HEK293 (cell line): ENCODE measurements at regions not wholly inside any gene's neighbourhood (a gene's known extent, or its start where the extent isn't known, plus 50 kb on each side); places are given as distances from the start of the nearest gene placed in this dataset.

Experiments used
- CTCF ChIA-PET: fragments of 350-600 bp; formaldehyde crosslinking; extraction: SDS; loops from one replicate; lab custom pipeline; 2021; ENCODE audit warnings: antibody characterized with exemption; lab: Yijun Ruan, JAX
- POLR2A ChIA-PET: fragments of 300-600 bp; formaldehyde crosslinking; extraction: SDS; loops from one replicate; lab custom pipeline; 2020; ENCODE audit warnings: antibody characterized with exemption, inconsistent platforms; lab: Yijun Ruan, JAX
- H3K27ac ChIP-seq: fragments of 200-500 bp; sonication (Bioruptor generic); 2 replicates; pipeline ENCODE4 v1.5.1; 2014; ENCODE audit warnings: low read depth, low read length, control low read depth, inconsistent platforms; ENCODE audit errors: extremely low read depth
- H3K36me3 ChIP-seq, 2 experiments: fragments of 200-500 bp in 1 of 2; sonication (Bioruptor generic) in 1 of 2; 1 replicate in 1 of 2; 2 replicates in 1 of 2; pipeline ENCODE4 v1.5.1; 2014 to 2017; ENCODE audit warnings: inconsistent platforms in 2 of 2, low read length in 2 of 2; ENCODE audit not compliant: control insufficient read depth in 2 of 2, insufficient read depth in 1 of 2
- H3K4me1 ChIP-seq: fragments of 200-500 bp; sonication (Bioruptor generic); 2 replicates; pipeline ENCODE4 v1.5.1; 2014; ENCODE audit warnings: mild to moderate bottlenecking, low read length, inconsistent platforms; ENCODE audit not compliant: control insufficient read depth, insufficient read depth
- H3K4me3 ChIP-seq: 2 replicates; pipeline ENCODE4 v1.5.1; 2011; ENCODE audit warnings: low read depth, mild to moderate bottlenecking, control low read depth, low read length, moderate library complexity
- H3K9me3 ChIP-seq: fragments of 200-500 bp; sonication (Bioruptor generic); 2 replicates; pipeline ENCODE4 v1.5.1; 2014; ENCODE audit warnings: low read depth, low read length, inconsistent platforms; ENCODE audit not compliant: control insufficient read depth, insufficient read depth
- BCL11B ChIP-seq: fragments of 450-650 bp; formaldehyde crosslinking; IDR thresholded peaks from 2 replicates; pipeline ENCODE4 v1.5.1; 2016; ENCODE audit warnings: low read depth, missing biosample characterization, missing genetic modification characterization
- FEZF1 ChIP-seq: fragments of 450-650 bp; formaldehyde crosslinking; IDR thresholded peaks from 2 replicates; pipeline ENCODE4 v1.5.1; 2016; ENCODE audit warnings: missing biosample characterization, missing genetic modification characterization
- HOXD13 ChIP-seq: sonication (generic); formaldehyde crosslinking; IDR thresholded peaks from 2 replicates; pipeline ENCODE4 v1.8.0; 2022; ENCODE audit warnings: missing genetic modification reagents, borderline replicate concordance
- KLF9 ChIP-seq: fragments of 450-650 bp; formaldehyde crosslinking; IDR thresholded peaks from 2 replicates; pipeline ENCODE4 v1.5.1; 2016; ENCODE audit warnings: missing biosample characterization, missing genetic modification characterization, low read depth
- OVOL3 ChIP-seq: fragments of 450-650 bp; formaldehyde crosslinking; IDR thresholded peaks from 2 replicates; pipeline ENCODE4 v1.5.1; 2016; ENCODE audit warnings: missing biosample characterization, missing genetic modification characterization
- REPIN1 ChIP-seq: fragments of 450-650 bp; formaldehyde crosslinking; IDR thresholded peaks from 2 replicates; pipeline ENCODE4 v1.5.1; 2017; ENCODE audit warnings: missing biosample characterization, missing genetic modification characterization, low read depth
- YY1 ChIP-seq: fragments of 450-650 bp; formaldehyde crosslinking; IDR thresholded peaks from 2 replicates; pipeline ENCODE4 v1.5.1; 2018; ENCODE audit warnings: missing biosample characterization, missing genetic modification characterization
- ZNF132 ChIP-seq: fragments of 450-650 bp; formaldehyde crosslinking; IDR thresholded peaks from 2 replicates; pipeline ENCODE4 v1.5.1; 2017; ENCODE audit warnings: missing biosample characterization, missing genetic modification characterization, borderline replicate concordance
- ZNF223 ChIP-seq: fragments of 450-650 bp; formaldehyde crosslinking; IDR thresholded peaks from 2 replicates; pipeline ENCODE4 v1.5.1; 2016; ENCODE audit warnings: missing biosample characterization, missing genetic modification characterization
- ZNF311 ChIP-seq: fragments of 450-650 bp; formaldehyde crosslinking; IDR thresholded peaks from 2 replicates; pipeline ENCODE4 v1.5.1; 2017; ENCODE audit warnings: missing biosample characterization, missing genetic modification characterization, borderline replicate concordance
- ZNF350 ChIP-seq: fragments of 450-650 bp; formaldehyde crosslinking; IDR thresholded peaks from 2 replicates; pipeline ENCODE4 v1.5.0; 2017; ENCODE audit warnings: missing biosample characterization, mild to moderate bottlenecking, missing genetic modification characterization
- ZNF423 ChIP-seq: fragments of 450-650 bp; formaldehyde crosslinking; IDR thresholded peaks from 2 replicates; pipeline ENCODE4 v1.5.1; 2016; ENCODE audit warnings: missing biosample characterization, missing genetic modification characterization
- ZNF521 ChIP-seq: fragments of 450-650 bp; formaldehyde crosslinking; IDR thresholded peaks from 2 replicates; pipeline ENCODE4 v1.5.1; 2017; ENCODE audit warnings: missing biosample characterization, mild to moderate bottlenecking, missing genetic modification characterization
- ZNF530 ChIP-seq: fragments of 450-650 bp; formaldehyde crosslinking; IDR thresholded peaks from 2 replicates; pipeline ENCODE4 v1.5.1; 2016; ENCODE audit warnings: low read depth, missing biosample characterization, missing genetic modification characterization
- ZNF585B ChIP-seq: fragments of 450-650 bp; formaldehyde crosslinking; IDR thresholded peaks from 2 replicates; pipeline ENCODE4 v1.5.1; 2016; ENCODE audit warnings: missing biosample characterization, missing genetic modification characterization
- ZNF837 ChIP-seq: fragments of 450-650 bp; formaldehyde crosslinking; IDR thresholded peaks from 2 replicates; pipeline ENCODE4 v1.5.1; 2016; ENCODE audit warnings: missing biosample characterization, missing genetic modification characterization
- ZSCAN16 ChIP-seq: fragments of 450-650 bp; formaldehyde crosslinking; IDR thresholded peaks from 2 replicates; pipeline ENCODE4 v1.5.1; 2016; ENCODE audit warnings: missing biosample characterization, missing genetic modification characterization
- TF ChIP-seq, protein P1 (sequence below): fragments of 450-650 bp; formaldehyde crosslinking; IDR thresholded peaks from 2 replicates; pipeline ENCODE4 v1.5.1; 2016; ENCODE audit warnings: missing biosample characterization, missing genetic modification characterization
- TF ChIP-seq, protein P2 (sequence below): fragments of 450-650 bp; formaldehyde crosslinking; IDR thresholded peaks from 2 replicates; pipeline ENCODE4 v1.5.1; 2016; ENCODE audit warnings: missing biosample characterization, missing genetic modification characterization, low read depth
- TF ChIP-seq, protein P3 (sequence below): fragments of 450-650 bp; formaldehyde crosslinking; IDR thresholded peaks from 2 replicates; pipeline ENCODE4 v1.5.1; 2016; ENCODE audit warnings: missing biosample characterization, missing genetic modification characterization
- TF ChIP-seq, protein P4 (sequence below): fragments of 450-650 bp; formaldehyde crosslinking; IDR thresholded peaks from 2 replicates; pipeline ENCODE4 v1.5.1; 2016; ENCODE audit warnings: missing biosample characterization, missing genetic modification characterization
- TF ChIP-seq, protein P5 (sequence below): fragments of 450-650 bp; formaldehyde crosslinking; IDR thresholded peaks from 2 replicates; pipeline ENCODE4 v1.5.1; 2016; ENCODE audit warnings: missing biosample characterization, missing genetic modification characterization
- TF ChIP-seq, protein P6 (sequence below): fragments of 450-650 bp; formaldehyde crosslinking; IDR thresholded peaks from 2 replicates; pipeline ENCODE4 v1.5.1; 2016; ENCODE audit warnings: missing biosample characterization, missing genetic modification characterization

DNA sequence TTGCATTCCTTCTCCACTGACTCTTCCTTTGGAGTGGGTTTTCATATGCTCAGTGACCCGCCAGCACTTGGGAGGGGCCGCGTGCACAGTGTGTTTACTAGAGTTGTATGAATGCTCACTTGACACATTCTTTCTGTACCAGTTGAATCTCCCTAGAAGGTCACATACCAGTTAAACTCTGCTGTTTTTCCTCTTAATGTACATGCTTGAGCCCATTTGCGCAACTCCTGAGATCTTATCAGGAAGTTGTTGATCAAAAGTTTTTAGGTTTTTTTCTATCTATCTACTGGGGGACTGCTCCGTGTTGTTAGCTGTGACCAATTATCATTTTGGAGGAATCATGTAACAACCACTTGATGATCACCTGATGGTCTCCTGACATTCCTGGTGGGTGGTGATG, 392.7 kb downstream of the CDH9 start:
- ChIA-PET POLR2A (no interaction called here), CTCF (no interaction called here)
- no peaks in the 10 kb centered on the region for H3K36me3 ChIP-seq
- H3K9me3 ChIP-seq: no peaks in the 10 kb centered on the region
- TF ChIP-seq KLF9 (tag by site-specific recombination) (no peak), HOXD13 (CRISPR knock-in tag) (no peak), ZNF423 (tag by site-specific recombination) (no peak), OVOL3 (tag by site-specific recombination) (no peak), BCL11B (no peak), ZNF223 (tag by site-specific recombination) (no peak), ZNF530 (tag by site-specific recombination) (no peak)
- TF ChIP-seq, protein P1, sequence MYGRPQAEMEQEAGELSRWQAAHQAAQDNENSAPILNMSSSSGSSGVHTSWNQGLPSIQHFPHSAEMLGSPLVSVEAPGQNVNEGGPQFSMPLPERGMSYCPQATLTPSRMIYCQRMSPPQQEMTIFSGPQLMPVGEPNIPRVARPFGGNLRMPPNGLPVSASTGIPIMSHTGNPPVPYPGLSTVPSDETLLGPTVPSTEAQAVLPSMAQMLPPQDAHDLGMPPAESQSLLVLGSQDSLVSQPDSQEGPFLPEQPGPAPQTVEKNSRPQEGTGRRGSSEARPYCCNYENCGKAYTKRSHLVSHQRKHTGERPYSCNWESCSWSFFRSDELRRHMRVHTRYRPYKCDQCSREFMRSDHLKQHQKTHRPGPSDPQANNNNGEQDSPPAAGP (tag by site-specific recombination): no peak
- TF ChIP-seq, protein P2, sequence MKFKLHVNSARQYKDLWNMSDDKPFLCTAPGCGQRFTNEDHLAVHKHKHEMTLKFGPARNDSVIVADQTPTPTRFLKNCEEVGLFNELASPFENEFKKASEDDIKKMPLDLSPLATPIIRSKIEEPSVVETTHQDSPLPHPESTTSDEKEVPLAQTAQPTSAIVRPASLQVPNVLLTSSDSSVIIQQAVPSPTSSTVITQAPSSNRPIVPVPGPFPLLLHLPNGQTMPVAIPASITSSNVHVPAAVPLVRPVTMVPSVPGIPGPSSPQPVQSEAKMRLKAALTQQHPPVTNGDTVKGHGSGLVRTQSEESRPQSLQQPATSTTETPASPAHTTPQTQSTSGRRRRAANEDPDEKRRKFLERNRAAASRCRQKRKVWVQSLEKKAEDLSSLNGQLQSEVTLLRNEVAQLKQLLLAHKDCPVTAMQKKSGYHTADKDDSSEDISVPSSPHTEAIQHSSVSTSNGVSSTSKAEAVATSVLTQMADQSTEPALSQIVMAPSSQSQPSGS (tag by site-specific recombination): no peak
- H3K27ac ChIP-seq: no peak overlapping the region
- no peaks in the 10 kb centered on the region for H3K4me1 ChIP-seq
- no peak overlapping the region for H3K4me3 ChIP-seq

DNA sequence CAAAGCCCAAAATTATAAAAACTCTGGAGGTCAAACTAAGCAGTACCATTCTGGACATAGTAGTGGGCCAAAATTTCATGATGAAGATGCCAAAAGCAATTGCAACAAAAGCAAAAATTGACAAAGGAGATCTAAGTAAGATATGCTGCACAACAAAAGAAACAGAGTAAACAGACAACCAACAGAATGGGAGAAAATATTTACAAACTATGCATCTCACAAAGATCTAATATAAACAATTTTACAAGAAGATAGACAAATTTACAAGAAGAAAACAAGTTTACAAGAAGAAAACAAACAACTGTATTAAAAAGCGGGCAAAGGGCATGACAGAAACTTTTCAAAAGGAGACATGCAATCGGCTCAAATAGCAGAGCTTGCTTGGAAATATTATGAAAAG, 396.9 kb downstream of the CDH9 start:
- H3K4me1 ChIP-seq: no peaks in the 10 kb centered on the region
- no peak overlapping the region for H3K27ac ChIP-seq
- no peaks in the 10 kb centered on the region for H3K36me3 ChIP-seq
- POLR2A ChIA-PET: no interaction called here
- H3K4me3 ChIP-seq: no peak overlapping the region
- CTCF ChIA-PET: no interaction called here
- H3K9me3 ChIP-seq: no peaks in the 10 kb centered on the region
- TF ChIP-seq BCL11B (no peak), FEZF1 (tag by site-specific recombination) (no peak), ZNF132 (no peak), ZNF585B (tag by site-specific recombination) (no peak), ZSCAN16 (tag by site-specific recombination) (no peak), ZNF350 (tag by site-specific recombination) (no peak), YY1 (tag by site-specific recombination) (no peak), ZNF311 (tag by site-specific recombination) (no peak), REPIN1 (tag by site-specific recombination) (no peak), ZNF837 (tag by site-specific recombination) (no peak), ZNF521 (tag by site-specific recombination) (no peak)
- TF ChIP-seq, protein P3, sequence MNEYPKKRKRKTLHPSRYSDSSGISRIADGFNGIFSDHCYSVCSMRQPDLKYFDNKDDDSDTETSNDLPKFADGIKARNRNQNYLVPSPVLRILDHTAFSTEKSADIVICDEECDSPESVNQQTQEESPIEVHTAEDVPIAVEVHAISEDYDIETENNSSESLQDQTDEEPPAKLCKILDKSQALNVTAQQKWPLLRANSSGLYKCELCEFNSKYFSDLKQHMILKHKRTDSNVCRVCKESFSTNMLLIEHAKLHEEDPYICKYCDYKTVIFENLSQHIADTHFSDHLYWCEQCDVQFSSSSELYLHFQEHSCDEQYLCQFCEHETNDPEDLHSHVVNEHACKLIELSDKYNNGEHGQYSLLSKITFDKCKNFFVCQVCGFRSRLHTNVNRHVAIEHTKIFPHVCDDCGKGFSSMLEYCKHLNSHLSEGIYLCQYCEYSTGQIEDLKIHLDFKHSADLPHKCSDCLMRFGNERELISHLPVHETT (tag by site-specific recombination): no peak
- TF ChIP-seq, protein P4, sequence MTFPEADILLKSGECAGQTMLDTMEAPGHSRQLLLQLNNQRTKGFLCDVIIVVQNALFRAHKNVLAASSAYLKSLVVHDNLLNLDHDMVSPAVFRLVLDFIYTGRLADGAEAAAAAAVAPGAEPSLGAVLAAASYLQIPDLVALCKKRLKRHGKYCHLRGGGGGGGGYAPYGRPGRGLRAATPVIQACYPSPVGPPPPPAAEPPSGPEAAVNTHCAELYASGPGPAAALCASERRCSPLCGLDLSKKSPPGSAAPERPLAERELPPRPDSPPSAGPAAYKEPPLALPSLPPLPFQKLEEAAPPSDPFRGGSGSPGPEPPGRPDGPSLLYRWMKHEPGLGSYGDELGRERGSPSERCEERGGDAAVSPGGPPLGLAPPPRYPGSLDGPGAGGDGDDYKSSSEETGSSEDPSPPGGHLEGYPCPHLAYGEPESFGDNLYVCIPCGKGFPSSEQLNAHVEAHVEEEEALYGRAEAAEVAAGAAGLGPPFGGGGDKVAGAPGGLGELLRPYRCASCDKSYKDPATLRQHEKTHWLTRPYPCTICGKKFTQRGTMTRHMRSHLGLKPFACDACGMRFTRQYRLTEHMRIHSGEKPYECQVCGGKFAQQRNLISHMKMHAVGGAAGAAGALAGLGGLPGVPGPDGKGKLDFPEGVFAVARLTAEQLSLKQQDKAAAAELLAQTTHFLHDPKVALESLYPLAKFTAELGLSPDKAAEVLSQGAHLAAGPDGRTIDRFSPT (tag by site-specific recombination): no peak
- TF ChIP-seq, protein P5, sequence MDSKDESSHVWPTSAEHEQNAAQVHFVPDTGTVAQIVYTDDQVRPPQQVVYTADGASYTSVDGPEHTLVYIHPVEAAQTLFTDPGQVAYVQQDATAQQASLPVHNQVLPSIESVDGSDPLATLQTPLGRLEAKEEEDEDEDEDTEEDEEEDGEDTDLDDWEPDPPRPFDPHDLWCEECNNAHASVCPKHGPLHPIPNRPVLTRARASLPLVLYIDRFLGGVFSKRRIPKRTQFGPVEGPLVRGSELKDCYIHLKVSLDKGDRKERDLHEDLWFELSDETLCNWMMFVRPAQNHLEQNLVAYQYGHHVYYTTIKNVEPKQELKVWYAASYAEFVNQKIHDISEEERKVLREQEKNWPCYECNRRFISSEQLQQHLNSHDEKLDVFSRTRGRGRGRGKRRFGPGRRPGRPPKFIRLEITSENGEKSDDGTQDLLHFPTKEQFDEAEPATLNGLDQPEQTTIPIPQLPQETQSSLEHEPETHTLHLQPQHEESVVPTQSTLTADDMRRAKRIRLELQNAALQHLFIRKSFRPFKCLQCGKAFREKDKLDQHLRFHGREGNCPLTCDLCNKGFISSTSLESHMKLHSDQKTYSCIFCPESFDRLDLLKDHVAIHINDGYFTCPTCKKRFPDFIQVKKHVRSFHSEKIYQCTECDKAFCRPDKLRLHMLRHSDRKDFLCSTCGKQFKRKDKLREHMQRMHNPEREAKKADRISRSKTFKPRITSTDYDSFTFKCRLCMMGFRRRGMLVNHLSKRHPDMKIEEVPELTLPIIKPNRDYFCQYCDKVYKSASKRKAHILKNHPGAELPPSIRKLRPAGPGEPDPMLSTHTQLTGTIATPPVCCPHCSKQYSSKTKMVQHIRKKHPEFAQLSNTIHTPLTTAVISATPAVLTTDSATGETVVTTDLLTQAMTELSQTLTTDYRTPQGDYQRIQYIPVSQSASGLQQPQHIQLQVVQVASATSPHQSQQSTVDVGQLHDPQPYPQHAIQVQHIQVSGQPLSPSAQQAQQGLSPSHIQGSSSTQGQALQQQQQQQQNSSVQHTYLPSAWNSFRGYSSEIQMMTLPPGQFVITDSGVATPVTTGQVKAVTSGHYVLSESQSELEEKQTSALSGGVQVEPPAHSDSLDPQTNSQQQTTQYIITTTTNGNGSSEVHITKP: no peak
- TF ChIP-seq, protein P6, sequence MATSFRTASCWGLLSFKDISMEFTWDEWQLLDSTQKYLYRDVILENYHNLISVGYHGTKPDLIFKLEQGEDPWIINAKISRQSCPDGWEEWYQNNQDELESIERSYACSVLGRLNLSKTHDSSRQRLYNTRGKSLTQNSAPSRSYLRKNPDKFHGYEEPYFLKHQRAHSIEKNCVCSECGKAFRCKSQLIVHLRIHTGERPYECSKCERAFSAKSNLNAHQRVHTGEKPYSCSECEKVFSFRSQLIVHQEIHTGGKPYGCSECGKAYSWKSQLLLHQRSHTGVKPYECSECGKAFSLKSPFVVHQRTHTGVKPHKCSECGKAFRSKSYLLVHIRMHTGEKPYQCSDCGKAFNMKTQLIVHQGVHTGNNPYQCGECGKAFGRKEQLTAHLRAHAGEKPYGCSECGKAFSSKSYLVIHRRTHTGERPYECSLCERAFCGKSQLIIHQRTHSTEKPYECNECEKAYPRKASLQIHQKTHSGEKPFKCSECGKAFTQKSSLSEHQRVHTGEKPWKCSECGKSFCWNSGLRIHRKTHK: no peak
